HEK293 (cell line): ENCODE measurements at regions not wholly inside any gene's neighbourhood (a gene's known extent, or its start where the extent isn't known, plus 50 kb on each side); places are given as distances from the start of the nearest gene placed in this dataset.

Source experiments
- GLI4 ChIP-seq: fragments of 450-650 bp; formaldehyde crosslinking; IDR thresholded peaks from 2 replicates; pipeline ENCODE4 v1.5.1; 2016; ENCODE audit warnings: missing biosample characterization, missing genetic modification characterization
- SETDB1 ChIP-seq: IDR thresholded peaks from one replicate; pipeline ENCODE4 v1.6.1; 2017; ENCODE audit warnings: mild to moderate bottlenecking, low read length, moderate library complexity, mixed read lengths; ENCODE audit not compliant: insufficient read length
- ZNF274 ChIP-seq, 2 experiments: fragments of 200-500 bp in 1 of 2; fragments of 450-650 bp in 1 of 2; sonication (Bioruptor generic) in 1 of 2; formaldehyde crosslinking in 1 of 2; IDR thresholded peaks; 2 replicates each; pipeline versions ENCODE4 v1.5.1 to v1.6.1; 2014 to 2016; ENCODE audit warnings: borderline replicate concordance in 1 of 2, inconsistent platforms in 1 of 2, low read length in 1 of 2, missing biosample characterization in 1 of 2, missing genetic modification characterization in 1 of 2
- ZNF404 ChIP-seq: fragments of 450-650 bp; formaldehyde crosslinking; IDR thresholded peaks from 2 replicates; pipeline ENCODE4 v1.5.1; 2017; ENCODE audit warnings: missing biosample characterization, missing genetic modification characterization
- ZNF510 ChIP-seq: fragments of 450-650 bp; formaldehyde crosslinking; IDR thresholded peaks from 2 replicates; pipeline ENCODE4 v1.5.1; 2018; ENCODE audit warnings: mild to moderate bottlenecking, missing genetic modification characterization, missing biosample characterization; ENCODE audit not compliant: insufficient replicate concordance
- ZNF514 ChIP-seq: fragments of 450-650 bp; formaldehyde crosslinking; IDR thresholded peaks from 2 replicates; pipeline ENCODE4 v1.5.1; 2016; ENCODE audit warnings: missing biosample characterization, missing genetic modification characterization
- ZNF529 ChIP-seq: fragments of 450-650 bp; formaldehyde crosslinking; IDR thresholded peaks from 2 replicates; pipeline ENCODE4 v1.5.1; 2017; ENCODE audit warnings: missing genetic modification characterization, missing biosample characterization; ENCODE audit not compliant: insufficient replicate concordance
- ZNF670 ChIP-seq: fragments of 450-650 bp; formaldehyde crosslinking; IDR thresholded peaks from 2 replicates; pipeline ENCODE4 v1.5.1; 2016; ENCODE audit warnings: missing biosample characterization, missing genetic modification characterization, low read depth
- ZNF777 ChIP-seq: fragments of 450-650 bp; formaldehyde crosslinking; IDR thresholded peaks from 2 replicates; pipeline ENCODE4 v1.5.1; 2017; ENCODE audit warnings: missing biosample characterization, missing genetic modification characterization, borderline replicate concordance
- TF ChIP-seq, protein P1 (sequence below): sonication (generic); formaldehyde crosslinking; IDR thresholded peaks from 2 replicates; pipeline ENCODE4 v1.8.1; 2022; ENCODE audit warnings: mild to moderate bottlenecking, moderate library complexity, missing genetic modification reagents
- TF ChIP-seq, protein P2 (sequence below): fragments of 450-650 bp; formaldehyde crosslinking; IDR thresholded peaks from 2 replicates; pipeline ENCODE4 v1.5.1; 2016; ENCODE audit warnings: missing biosample characterization, missing genetic modification characterization
- TF ChIP-seq, protein P3 (sequence below): fragments of 450-650 bp; formaldehyde crosslinking; IDR thresholded peaks from 2 replicates; pipeline ENCODE4 v1.5.1; 2016; ENCODE audit warnings: missing biosample characterization, missing genetic modification characterization
- TF ChIP-seq, protein P4 (sequence below): fragments of 450-650 bp; formaldehyde crosslinking; IDR thresholded peaks from 2 replicates; pipeline ENCODE4 v1.5.1; 2016; ENCODE audit warnings: missing biosample characterization, missing genetic modification characterization

GRCh38 chr6:128632131-128632530 lies 111.7 kb upstream of the PTPRK start:
- TF ChIP-seq GLI4 (no peak), ZNF510 (tag by site-specific recombination) (no peak), SETDB1 (no peak), ZNF777 (tag by site-specific recombination) (no peak), ZNF670 (tag by site-specific recombination) (no peak), ZNF274 (IDR thresholded peaks at IDR 0.05; ENCODE audit: low read length) (no peak), ZNF274 (tag by site-specific recombination; IDR thresholded peaks at IDR 0.05; ENCODE audit: borderline replicate concordance) (no peak), ZNF514 (tag by site-specific recombination) (no peak), ZNF529 (tag by site-specific recombination) (no peak), ZNF404 (tag by site-specific recombination) (no peak)
- TF ChIP-seq, protein P1, sequence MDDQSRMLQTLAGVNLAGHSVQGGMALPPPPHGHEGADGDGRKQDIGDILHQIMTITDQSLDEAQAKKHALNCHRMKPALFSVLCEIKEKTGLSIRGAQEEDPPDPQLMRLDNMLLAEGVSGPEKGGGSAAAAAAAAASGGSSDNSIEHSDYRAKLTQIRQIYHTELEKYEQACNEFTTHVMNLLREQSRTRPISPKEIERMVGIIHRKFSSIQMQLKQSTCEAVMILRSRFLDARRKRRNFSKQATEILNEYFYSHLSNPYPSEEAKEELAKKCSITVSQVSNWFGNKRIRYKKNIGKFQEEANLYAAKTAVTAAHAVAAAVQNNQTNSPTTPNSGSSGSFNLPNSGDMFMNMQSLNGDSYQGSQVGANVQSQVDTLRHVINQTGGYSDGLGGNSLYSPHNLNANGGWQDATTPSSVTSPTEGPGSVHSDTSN: no peak
- TF ChIP-seq, protein P2, sequence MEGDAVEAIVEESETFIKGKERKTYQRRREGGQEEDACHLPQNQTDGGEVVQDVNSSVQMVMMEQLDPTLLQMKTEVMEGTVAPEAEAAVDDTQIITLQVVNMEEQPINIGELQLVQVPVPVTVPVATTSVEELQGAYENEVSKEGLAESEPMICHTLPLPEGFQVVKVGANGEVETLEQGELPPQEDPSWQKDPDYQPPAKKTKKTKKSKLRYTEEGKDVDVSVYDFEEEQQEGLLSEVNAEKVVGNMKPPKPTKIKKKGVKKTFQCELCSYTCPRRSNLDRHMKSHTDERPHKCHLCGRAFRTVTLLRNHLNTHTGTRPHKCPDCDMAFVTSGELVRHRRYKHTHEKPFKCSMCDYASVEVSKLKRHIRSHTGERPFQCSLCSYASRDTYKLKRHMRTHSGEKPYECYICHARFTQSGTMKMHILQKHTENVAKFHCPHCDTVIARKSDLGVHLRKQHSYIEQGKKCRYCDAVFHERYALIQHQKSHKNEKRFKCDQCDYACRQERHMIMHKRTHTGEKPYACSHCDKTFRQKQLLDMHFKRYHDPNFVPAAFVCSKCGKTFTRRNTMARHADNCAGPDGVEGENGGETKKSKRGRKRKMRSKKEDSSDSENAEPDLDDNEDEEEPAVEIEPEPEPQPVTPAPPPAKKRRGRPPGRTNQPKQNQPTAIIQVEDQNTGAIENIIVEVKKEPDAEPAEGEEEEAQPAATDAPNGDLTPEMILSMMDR (tag by site-specific recombination): no peak
- TF ChIP-seq, protein P3, sequence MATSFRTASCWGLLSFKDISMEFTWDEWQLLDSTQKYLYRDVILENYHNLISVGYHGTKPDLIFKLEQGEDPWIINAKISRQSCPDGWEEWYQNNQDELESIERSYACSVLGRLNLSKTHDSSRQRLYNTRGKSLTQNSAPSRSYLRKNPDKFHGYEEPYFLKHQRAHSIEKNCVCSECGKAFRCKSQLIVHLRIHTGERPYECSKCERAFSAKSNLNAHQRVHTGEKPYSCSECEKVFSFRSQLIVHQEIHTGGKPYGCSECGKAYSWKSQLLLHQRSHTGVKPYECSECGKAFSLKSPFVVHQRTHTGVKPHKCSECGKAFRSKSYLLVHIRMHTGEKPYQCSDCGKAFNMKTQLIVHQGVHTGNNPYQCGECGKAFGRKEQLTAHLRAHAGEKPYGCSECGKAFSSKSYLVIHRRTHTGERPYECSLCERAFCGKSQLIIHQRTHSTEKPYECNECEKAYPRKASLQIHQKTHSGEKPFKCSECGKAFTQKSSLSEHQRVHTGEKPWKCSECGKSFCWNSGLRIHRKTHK (tag by site-specific recombination): no peak
- TF ChIP-seq, protein P4, sequence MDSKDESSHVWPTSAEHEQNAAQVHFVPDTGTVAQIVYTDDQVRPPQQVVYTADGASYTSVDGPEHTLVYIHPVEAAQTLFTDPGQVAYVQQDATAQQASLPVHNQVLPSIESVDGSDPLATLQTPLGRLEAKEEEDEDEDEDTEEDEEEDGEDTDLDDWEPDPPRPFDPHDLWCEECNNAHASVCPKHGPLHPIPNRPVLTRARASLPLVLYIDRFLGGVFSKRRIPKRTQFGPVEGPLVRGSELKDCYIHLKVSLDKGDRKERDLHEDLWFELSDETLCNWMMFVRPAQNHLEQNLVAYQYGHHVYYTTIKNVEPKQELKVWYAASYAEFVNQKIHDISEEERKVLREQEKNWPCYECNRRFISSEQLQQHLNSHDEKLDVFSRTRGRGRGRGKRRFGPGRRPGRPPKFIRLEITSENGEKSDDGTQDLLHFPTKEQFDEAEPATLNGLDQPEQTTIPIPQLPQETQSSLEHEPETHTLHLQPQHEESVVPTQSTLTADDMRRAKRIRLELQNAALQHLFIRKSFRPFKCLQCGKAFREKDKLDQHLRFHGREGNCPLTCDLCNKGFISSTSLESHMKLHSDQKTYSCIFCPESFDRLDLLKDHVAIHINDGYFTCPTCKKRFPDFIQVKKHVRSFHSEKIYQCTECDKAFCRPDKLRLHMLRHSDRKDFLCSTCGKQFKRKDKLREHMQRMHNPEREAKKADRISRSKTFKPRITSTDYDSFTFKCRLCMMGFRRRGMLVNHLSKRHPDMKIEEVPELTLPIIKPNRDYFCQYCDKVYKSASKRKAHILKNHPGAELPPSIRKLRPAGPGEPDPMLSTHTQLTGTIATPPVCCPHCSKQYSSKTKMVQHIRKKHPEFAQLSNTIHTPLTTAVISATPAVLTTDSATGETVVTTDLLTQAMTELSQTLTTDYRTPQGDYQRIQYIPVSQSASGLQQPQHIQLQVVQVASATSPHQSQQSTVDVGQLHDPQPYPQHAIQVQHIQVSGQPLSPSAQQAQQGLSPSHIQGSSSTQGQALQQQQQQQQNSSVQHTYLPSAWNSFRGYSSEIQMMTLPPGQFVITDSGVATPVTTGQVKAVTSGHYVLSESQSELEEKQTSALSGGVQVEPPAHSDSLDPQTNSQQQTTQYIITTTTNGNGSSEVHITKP (tag by site-specific recombination): no peak
